PFSK-1 (cell line): ENCODE measurements at regions not wholly inside any gene's neighbourhood (a gene's known extent, or its start where the extent isn't known, plus 50 kb on each side); places are given as distances from the start of the nearest gene placed in this dataset.

Experiments used
- FOXP2 ChIP-seq: optimal IDR thresholded peaks from 2 replicates; pipeline ENCODE3; 2011; ENCODE audit warnings: borderline replicate concordance, control low read depth, inconsistent platforms; ENCODE audit not compliant: insufficient read depth; ENCODE audit errors: extremely low read length, extremely low read depth
- POLR2AphosphoS5 ChIP-seq: IDR thresholded peaks from 2 replicates; pipeline ENCODE4 v1.6.1; 2012; ENCODE audit warnings: low read depth, mild to moderate bottlenecking, control low read depth, low read length, moderate library complexity
- REST ChIP-seq, 2 experiments: IDR thresholded peaks; 2 replicates each; pipeline versions ENCODE4 v1.6.1 to v1.8.0; 2011 to 2012; ENCODE audit warnings: low read depth in 2 of 2, low read length in 2 of 2, control low read depth in 1 of 2, inconsistent platforms in 1 of 2, mild to moderate bottlenecking in 1 of 2, moderate library complexity in 1 of 2; ENCODE audit not compliant: insufficient read depth in 1 of 2
- SIN3A ChIP-seq: IDR thresholded peaks from 2 replicates; pipeline ENCODE4 v1.6.1; 2012; ENCODE audit warnings: mild to moderate bottlenecking, low read length, moderate library complexity, borderline replicate concordance; ENCODE audit not compliant: insufficient read depth
- TAF1 ChIP-seq: IDR thresholded peaks from 2 replicates; pipeline ENCODE4 v1.6.1; 2012; ENCODE audit warnings: low read length, control low read depth, borderline replicate concordance; ENCODE audit not compliant: insufficient read depth

- TF ChIP-seq REST (IDR thresholded peaks at IDR 0.05; ENCODE audit: insufficient read depth in 1 of 2, low read depth in 2 of 2, low read length in 2 of 2) (no peak), POLR2AphosphoS5 (no peak), FOXP2 (no peak), TAF1 (no peak), SIN3A (no peak)
Observed at GRCh38 chr12:19885093-19885812, 446.0 kb downstream of the AEBP2 start.

GRCh38 chr12:19886065-19886464, 446.8 kb downstream of the AEBP2 start:
- TF ChIP-seq POLR2AphosphoS5 (no peak), SIN3A (no peak), REST (IDR thresholded peaks at IDR 0.05; ENCODE audit: insufficient read depth in 1 of 2, low read depth in 2 of 2, low read length in 2 of 2) (no peak), FOXP2 (no peak), TAF1 (no peak)

- no peak for TF ChIP-seq POLR2AphosphoS5
- no peak for TF ChIP-seq SIN3A
- no peak for TF ChIP-seq TAF1
- no peak for TF ChIP-seq FOXP2
- no peak for TF ChIP-seq REST (IDR thresholded peaks at IDR 0.05; ENCODE audit: insufficient read depth in 1 of 2, low read depth in 2 of 2, low read length in 2 of 2)
Observed at GRCh38 chr12:19886639-19887064, 447.4 kb downstream of the AEBP2 start.

GRCh38 chr12:19890024-19890423, 450.7 kb downstream of the AEBP2 start:
- no peak for TF ChIP-seq SIN3A
- no peak for TF ChIP-seq REST (IDR thresholded peaks at IDR 0.05; ENCODE audit: insufficient read depth in 1 of 2, low read depth in 2 of 2, low read length in 2 of 2)
- no peak for TF ChIP-seq TAF1
- TF ChIP-seq POLR2AphosphoS5 = no peak
- TF ChIP-seq FOXP2 = no peak
